IMR-90 (cell line): ENCODE measurements at regions not wholly inside any gene's neighbourhood (a gene's known extent, or its start where the extent isn't known, plus 50 kb on each side); places are given as distances from the start of the nearest gene placed in this dataset.

Experiments
- ATAC-seq: fragments of 200-7000 bp; cut with Tn5 transposase; 2 replicates; pipeline ENCODE4 v1.9.1; 2020; ENCODE audit warnings: low read depth, mild to moderate bottlenecking, moderate library complexity
- BruUV-seq: library from RNA; stranded (reverse); fragments of 400-500 nt; replicated peaks from 2 replicates; lab custom pipeline; 2021; lab: Mats Ljungman, UMichigan
- CTCF ChIA-PET: fragments of 300-600 bp; formaldehyde crosslinking; extraction: SDS; loops from one replicate; lab custom pipeline; 2021; ENCODE audit warnings: antibody characterized with exemption; lab: Yijun Ruan, JAX
- POLR2A ChIA-PET: fragments of 300-600 bp; sonication (Branson Sonifier 250); formaldehyde crosslinking; loops from one replicate; lab custom pipeline; 2022; ENCODE audit warnings: antibody characterized with exemption; ENCODE audit not compliant: unreplicated experiment; lab: Charles Lee
- DNase-seq: peaks from one replicate; pipeline ENCODE4 v3.0.0; 2013
- H2AFZ ChIP-seq: replicated peaks from 2 replicates; pipeline ENCODE3; 2013; ENCODE audit warnings: low read length, mild to moderate bottlenecking; ENCODE audit not compliant: poor library complexity
- H2AK5ac ChIP-seq: 2 replicates; pipeline ENCODE4 v1.6.1; 2013; ENCODE audit warnings: low read depth, low read length, inconsistent platforms
- H2AK9ac ChIP-seq: replicated peaks from 2 replicates; pipeline ENCODE3; 2013; ENCODE audit warnings: mild to moderate bottlenecking, low read depth, low read length, moderate library complexity; ENCODE audit not compliant: poor library complexity
- H2BK120ac ChIP-seq: 2 replicates; pipeline ENCODE4 v1.6.1; 2013; ENCODE audit warnings: low read depth, low read length, inconsistent platforms
- H2BK15ac ChIP-seq: 3 replicates; pipeline ENCODE4 v1.6.1; 2013; ENCODE audit warnings: low read depth, low read length, inconsistent platforms
- H2BK20ac ChIP-seq: 2 replicates; pipeline ENCODE4 v1.6.1; 2013; ENCODE audit warnings: low read depth, mild to moderate bottlenecking, inconsistent platforms, low read length, moderate library complexity
- H2BK5ac ChIP-seq: 2 replicates; pipeline ENCODE4 v1.6.1; 2013; ENCODE audit warnings: mild to moderate bottlenecking, low read depth, low read length, inconsistent platforms; ENCODE audit not compliant: poor library complexity, severe bottlenecking
- H3K14ac ChIP-seq: replicated peaks from 2 replicates; pipeline ENCODE4 v1.6.1; 2013; ENCODE audit warnings: low read depth, low read length, inconsistent platforms
- H3K18ac ChIP-seq: 2 replicates; pipeline ENCODE4 v1.6.1; 2013; ENCODE audit warnings: low read depth, low read length, control low read depth
- H3K23ac ChIP-seq: 2 replicates; pipeline ENCODE4 v1.6.1; 2013; ENCODE audit warnings: low read depth, low read length, inconsistent platforms
- H3K27ac ChIP-seq: 2 replicates; pipeline ENCODE4 v1.5.1; 2013; ENCODE audit warnings: mild to moderate bottlenecking, control low read depth, low read length; ENCODE audit not compliant: insufficient read depth
- H3K27me3 ChIP-seq: 2 replicates; pipeline ENCODE4 v1.6.1; 2013; ENCODE audit warnings: low read length; ENCODE audit not compliant: control insufficient read depth, insufficient read depth
- H3K36me3 ChIP-seq: 2 replicates; pipeline ENCODE4 v1.6.1; 2013; ENCODE audit warnings: low read length, mixed read lengths; ENCODE audit not compliant: control insufficient read depth, insufficient read depth
- H3K4ac ChIP-seq: 2 replicates; pipeline ENCODE4 v1.6.1; 2013; ENCODE audit warnings: low read depth, low read length, inconsistent platforms
- H3K4me1 ChIP-seq: 2 replicates; pipeline ENCODE4 v1.6.1; 2013; ENCODE audit warnings: low read length, mixed read lengths; ENCODE audit not compliant: control insufficient read depth, insufficient read depth
- H3K4me2 ChIP-seq: 2 replicates; pipeline ENCODE4 v1.6.1; 2013; ENCODE audit warnings: low read depth, mild to moderate bottlenecking, control low read depth, low read length, moderate library complexity
- H3K4me3 ChIP-seq: 2 replicates; pipeline ENCODE4 v1.5.1; 2013; ENCODE audit warnings: low read depth, mild to moderate bottlenecking, control low read depth, low read length, moderate library complexity; ENCODE audit not compliant: insufficient read depth
- H3K56ac ChIP-seq: 2 replicates; pipeline ENCODE4 v1.6.1; 2013; ENCODE audit warnings: low read length, inconsistent platforms; ENCODE audit not compliant: insufficient read depth; ENCODE audit errors: extremely low read depth
- H3K79me1 ChIP-seq, 2 experiments: 2 replicates each; pipeline ENCODE4 v1.6.1; 2013; ENCODE audit warnings: low read length in 2 of 2, inconsistent platforms in 1 of 2, low read depth in 1 of 2
- H3K9ac ChIP-seq: 2 replicates; pipeline ENCODE4 v1.6.1; 2013; ENCODE audit warnings: low read depth, low read length, control low read depth
- H3K9me1 ChIP-seq: 2 replicates; pipeline ENCODE4 v1.6.1; 2013; ENCODE audit warnings: low read length, inconsistent platforms; ENCODE audit not compliant: insufficient read depth
- H3K9me3 ChIP-seq: 2 replicates; pipeline ENCODE4 v1.6.1; 2013; ENCODE audit warnings: low read length; ENCODE audit not compliant: control insufficient read depth, insufficient read depth
- H4K20me1 ChIP-seq: 2 replicates; pipeline ENCODE4 v1.6.1; 2013; ENCODE audit warnings: low read length, inconsistent platforms; ENCODE audit not compliant: insufficient read depth
- H4K5ac ChIP-seq: 2 replicates; pipeline ENCODE4 v1.6.1; 2013; ENCODE audit warnings: mild to moderate bottlenecking, low read depth, low read length, control low read depth
- H4K8ac ChIP-seq, 2 experiments: 2 replicates each; pipeline ENCODE4 v1.6.1; 2013; ENCODE audit warnings: low read depth in 2 of 2, low read length in 2 of 2, control low read depth in 1 of 2, inconsistent platforms in 1 of 2
- H4K91ac ChIP-seq: 2 replicates; pipeline ENCODE4 v1.6.1; 2013; ENCODE audit warnings: low read depth, low read length, inconsistent platforms; ENCODE audit not compliant: insufficient read depth
- CEBPB ChIP-seq: IDR thresholded peaks from 2 replicates; pipeline ENCODE4 v1.6.1; 2012; ENCODE audit warnings: low read depth, low read length, improper control_type of control experiment
- ELK1 ChIP-seq: fragments of 150-350 bp; IDR thresholded peaks from 2 replicates; pipeline ENCODE4 v1.6.1; 2016; ENCODE audit warnings: low read depth, mild to moderate bottlenecking, low read length, moderate library complexity, borderline replicate concordance
- FOS ChIP-seq: fragments of 150-350 bp; IDR thresholded peaks from 2 replicates; pipeline ENCODE4 v1.6.1; 2016; ENCODE audit warnings: low read depth, low read length
- MAZ ChIP-seq: IDR thresholded peaks from 2 replicates; pipeline ENCODE4 v1.6.1; 2012; ENCODE audit warnings: low read depth, mild to moderate bottlenecking, low read length, improper control_type of control experiment, moderate library complexity, borderline replicate concordance
- MXI1 ChIP-seq: IDR thresholded peaks from 2 replicates; pipeline ENCODE4 v1.6.1; 2012; ENCODE audit warnings: low read depth, mild to moderate bottlenecking, low read length, moderate library complexity, borderline replicate concordance
- RAD21 ChIP-seq: IDR thresholded peaks from 2 replicates; pipeline ENCODE4 v1.6.1; 2012; ENCODE audit warnings: low read length, improper control_type of control experiment
- USF2 ChIP-seq: fragments of 150-350 bp; IDR thresholded peaks from 2 replicates; pipeline ENCODE4 v1.6.1; 2017; ENCODE audit warnings: mild to moderate bottlenecking, antibody characterized with exemption, low read length, low read depth
- WGBS, 2 experiments: methylation state at CpG; one replicate each; pipeline versions ENCODE4 v1.1.5 to v1.1.7; 2013; ENCODE audit warnings: missing lambda C conversion rate in 2 of 2; ENCODE audit not compliant: insufficient read length in 1 of 2; ENCODE audit errors: extremely low coverage in 2 of 2; 5-methylcytosine and 5-hydroxymethylcytosine counted together
- dilution Hi-C: fragments of 300-500 bp; cut with HindIII; formaldehyde crosslinking; loops from one replicate; pipeline ENCODE4 v1.14.3; 2018; ENCODE audit warnings: low sequenced_read_pairs; ENCODE audit not compliant: unreplicated experiment
- in situ Hi-C: fragments of 300-500 bp; cut with MboI; formaldehyde crosslinking; loops from 3 replicates; pipeline ENCODE4 v1.14.3; 2019; ENCODE audit warnings: low sequenced_read_pairs, inconsistent platforms, mixed read lengths
- intact Hi-C: fragments of 100-400 bp; cut with micrococcal nuclease; formaldehyde crosslinking; loops from 2 replicates; pipeline ENCODE4 v1.10.0; 2022

DNA sequence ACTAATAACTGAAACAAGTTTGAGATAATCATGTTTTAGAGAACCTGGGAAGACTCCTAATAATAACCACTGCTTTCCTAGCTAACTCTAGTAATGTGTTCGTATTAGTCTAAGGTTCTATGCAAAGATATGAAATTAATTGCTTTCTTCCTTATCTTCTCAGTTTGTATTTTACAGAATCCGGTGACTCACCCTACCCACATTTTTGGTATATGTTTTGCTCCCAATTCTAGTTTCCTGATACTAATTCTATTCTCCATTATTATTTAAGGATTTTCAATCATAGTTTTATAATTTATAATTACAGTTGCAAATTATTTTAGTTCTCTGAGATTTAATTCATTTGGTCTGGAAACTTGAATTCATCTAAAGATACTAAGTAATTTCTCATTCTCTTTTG, 394.6 kb upstream of the SETBP1 start:
- in situ Hi-C loops, result no loop called here
- CTCF ChIA-PET, result no interaction called here

More for the DNA sequence above, 394.6 kb upstream of the SETBP1 start:
- Histone ChIP-seq H3K9me1 (no peaks in the 10 kb centered on the region), H4K8ac (no peak overlapping the region), H4K20me1 (no peaks in the 10 kb centered on the region), H3K18ac (no peak overlapping the region), H3K14ac (no peak overlapping the region), H2BK5ac (no peak overlapping the region), H2BK120ac (no peak overlapping the region), H3K56ac (no peak overlapping the region), H2AK9ac (no peak overlapping the region), H2BK15ac (no peak overlapping the region), H3K4me2 (no peak overlapping the region), H2AK5ac (no peak overlapping the region), H3K36me3 (no peaks in the 10 kb centered on the region), H3K27me3 (no peaks in the 10 kb centered on the region), H3K23ac (no peak overlapping the region), H3K4me3 (no peak overlapping the region), H3K4ac (no peak overlapping the region), H3K9ac (no peak overlapping the region), H4K91ac (no peak overlapping the region), H2BK20ac (no peak overlapping the region), H3K4me1 (no peaks in the 10 kb centered on the region), H3K79me1 (no peaks in the 10 kb centered on the region), H4K5ac (no peak overlapping the region), H3K9me3 (peaks cover 2% of the 10 kb centered on the region; the same call in 1 of the 2 replicates), H3K27ac (no peak overlapping the region), H2AFZ (no peak overlapping the region)
- BruUV-seq, result no TSS peak
- dilution Hi-C loops (no loop called here), intact Hi-C loops (no loop called here)
- TF ChIP-seq ELK1 (no peak), RAD21 (no peak), MXI1 (no peak), CEBPB (no peak), MAZ (no peak), FOS (no peak), USF2 (no peak)
- WGBS, 2 experiments, result no CpG with 5 or more reads among the region's 2 CpGs
- POLR2A ChIA-PET, result no interaction called here
- ATAC-seq (no peak), DNase-seq (no peak)
